K562 (cell line): ENCODE measurements at regions not wholly inside any gene's neighbourhood (a gene's known extent, or its start where the extent isn't known, plus 50 kb on each side); places are given as distances from the start of the nearest gene placed in this dataset.

Experiments
- BHLHE40 ChIP-seq: IDR thresholded peaks from 2 replicates; pipeline ENCODE4 v1.6.1; 2011; ENCODE audit warnings: low read length, improper control_type of control experiment
- GATA2 ChIP-seq: sonication (generic); formaldehyde crosslinking; IDR thresholded peaks from 2 replicates; pipeline ENCODE4 v1.4.0; 2020; ENCODE audit warnings: mild to moderate bottlenecking, missing genetic modification reagents
- JUN ChIP-seq, 2 experiments: sonication (generic) in 1 of 2; formaldehyde crosslinking in 1 of 2; IDR thresholded peaks; 2 replicates each; pipeline versions ENCODE4 v1.6.1 to v1.8.0; 2012 to 2022; ENCODE audit warnings: borderline replicate concordance in 2 of 2, mild to moderate bottlenecking in 2 of 2, improper control_type of control experiment in 1 of 2, low read depth in 1 of 2, low read length in 1 of 2, missing genetic modification reagents in 1 of 2
- NFE2L1 ChIP-seq: fragments of 450-650 bp; IDR thresholded peaks from 2 replicates; pipeline ENCODE4 v1.6.1; 2016; ENCODE audit warnings: missing genetic modification characterization, low read depth, mild to moderate bottlenecking, missing compliant biosample characterization, moderate library complexity, borderline replicate concordance
- POLR2AphosphoS5 ChIP-seq: IDR thresholded peaks from 2 replicates; pipeline ENCODE4 v1.6.1; 2011; ENCODE audit warnings: mild to moderate bottlenecking, low read depth, low read length, moderate library complexity; ENCODE audit not compliant: control insufficient read depth, insufficient read depth
- ZBTB43 ChIP-seq: sonication (generic); formaldehyde crosslinking; IDR thresholded peaks from 2 replicates; pipeline ENCODE4 v1.8.0; 2023; ENCODE audit warnings: mild to moderate bottlenecking, missing genetic modification reagents
- ZFPM2 ChIP-seq: fragments of 250-450 bp; sonication (Bioruptor Pico); IDR thresholded peaks from 2 replicates; pipeline ENCODE4 v1.5.1; 2022; ENCODE audit warnings: mild to moderate bottlenecking

GRCh38 chr22:49111085-49111484, 716.6 kb downstream of the BRD1 start:
- no peak for TF ChIP-seq ZBTB43 (CRISPR knock-in tag)
- TF ChIP-seq JUN (IDR thresholded peaks at IDR 0.05; ENCODE audit: borderline replicate concordance, low read depth, low read length): no peak
- no peak for TF ChIP-seq JUN (CRISPR knock-in tag; IDR thresholded peaks at IDR 0.05; ENCODE audit: borderline replicate concordance)
- no peak for TF ChIP-seq NFE2L1
- TF ChIP-seq BHLHE40: no peak
- no peak for TF ChIP-seq GATA2 (CRISPR knock-in tag)
- no peak for TF ChIP-seq POLR2AphosphoS5
- no peak for TF ChIP-seq ZFPM2 (CRISPR knock-in tag)
